T-helper 9 cell (primary cell): ENCODE measurements at regions not wholly inside any gene's neighbourhood (a gene's known extent, or its start where the extent isn't known, plus 50 kb on each side); places are given as distances from the start of the nearest gene placed in this dataset.

Source experiments
- DNase-seq: peaks from one replicate; pipeline ENCODE4 v3.0.0-alpha.2; 2020

DNA sequence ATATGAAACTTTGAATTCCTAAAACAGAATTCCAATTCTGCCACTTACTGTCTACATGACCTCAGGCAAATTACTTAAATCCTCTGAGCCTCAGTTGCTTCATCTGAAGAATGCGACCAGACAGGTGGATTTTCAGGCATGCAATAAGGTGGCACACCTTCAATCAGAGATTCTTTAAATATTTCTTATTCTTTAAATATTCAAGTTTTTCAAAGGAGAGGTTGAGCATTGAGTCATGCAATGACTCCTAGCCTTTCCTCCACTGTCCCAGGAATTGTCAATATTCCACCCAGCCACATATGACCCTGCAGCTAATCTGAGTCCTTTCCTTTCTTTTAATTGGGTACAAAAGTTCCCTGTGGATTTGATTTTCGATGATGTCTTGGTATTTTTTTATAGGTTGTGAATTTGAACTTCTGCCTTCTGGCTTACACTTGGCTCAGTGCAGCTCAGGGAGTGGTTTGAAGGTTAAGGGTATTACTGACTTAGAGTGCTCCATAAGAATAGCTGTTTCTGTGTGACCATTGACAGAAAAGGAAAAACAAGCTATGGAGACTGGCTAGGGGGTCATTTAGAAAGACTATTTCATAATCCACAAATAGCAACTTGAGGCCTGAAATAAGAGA lies 52.2 kb upstream of the PRDX6 start:
- DNase-seq: no peak

DNA sequence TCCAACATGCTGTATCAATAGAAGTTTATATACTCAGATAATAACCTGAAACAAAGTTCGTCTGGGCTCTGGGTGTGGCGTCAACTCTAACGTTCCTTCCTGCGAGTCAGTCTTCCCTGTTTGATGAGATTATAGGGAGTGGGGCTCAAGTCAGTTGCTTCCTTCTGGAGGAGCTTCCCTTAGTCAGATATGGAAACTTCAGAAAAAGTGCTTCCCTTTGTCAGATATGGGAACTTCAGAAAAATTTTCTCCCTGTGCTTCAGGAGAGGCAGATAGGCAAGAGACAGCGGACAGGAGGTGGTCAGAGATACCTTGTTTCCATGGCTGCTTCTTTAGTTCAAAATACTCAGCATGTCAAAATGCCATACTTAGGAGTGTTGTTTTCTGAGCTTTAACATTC lies 51.1 kb upstream of the PRDX6 start:
- DNase-seq: no peak

GRCh38 chr1:173427146-173428054 lies 49.7 kb upstream of the PRDX6 start:
- DNase-seq: no peak
